SK-N-MC (cell line): ENCODE measurements at regions not wholly inside any gene's neighbourhood (a gene's known extent, or its start where the extent isn't known, plus 50 kb on each side); places are given as distances from the start of the nearest gene placed in this dataset.

Experiments used
- EZH2 ChIP-seq: fragments of 200-600 bp; sonication (generic); IDR thresholded peaks from one replicate; pipeline ENCODE4 v1.6.1; 2017; ENCODE audit warnings: antibody characterized with exemption
- POLR2AphosphoS5 ChIP-seq: IDR thresholded peaks from 2 replicates; pipeline ENCODE4 v1.6.1; 2012; ENCODE audit warnings: mild to moderate bottlenecking, low read depth, low read length, borderline replicate concordance

- TF ChIP-seq EZH2 (no peak), POLR2AphosphoS5 (no peak)
Measured at GRCh38 chr3:76949462-76949861, 90.4 kb upstream of the ROBO2 start.
